GM23248 (cell line): ENCODE measurements at regions not wholly inside any gene's neighbourhood (a gene's known extent, or its start where the extent isn't known, plus 50 kb on each side); places are given as distances from the start of the nearest gene placed in this dataset.

Experiments
- EZH2 ChIP-seq: fragments of 200-600 bp; sonication (generic); IDR thresholded peaks from 2 replicates; pipeline ENCODE4 v1.6.1; 2018; ENCODE audit warnings: antibody characterized with exemption, mild to moderate bottlenecking; ENCODE audit not compliant: insufficient read depth, poor library complexity, severe bottlenecking
- EZH2phosphoT487 ChIP-seq: fragments of 200-600 bp; sonication (generic); IDR thresholded peaks from 2 replicates; pipeline ENCODE4 v1.6.1; 2018; ENCODE audit warnings: antibody characterized with exemption, moderate library complexity, mild to moderate bottlenecking, low read depth; ENCODE audit not compliant: insufficient read depth

DNA sequence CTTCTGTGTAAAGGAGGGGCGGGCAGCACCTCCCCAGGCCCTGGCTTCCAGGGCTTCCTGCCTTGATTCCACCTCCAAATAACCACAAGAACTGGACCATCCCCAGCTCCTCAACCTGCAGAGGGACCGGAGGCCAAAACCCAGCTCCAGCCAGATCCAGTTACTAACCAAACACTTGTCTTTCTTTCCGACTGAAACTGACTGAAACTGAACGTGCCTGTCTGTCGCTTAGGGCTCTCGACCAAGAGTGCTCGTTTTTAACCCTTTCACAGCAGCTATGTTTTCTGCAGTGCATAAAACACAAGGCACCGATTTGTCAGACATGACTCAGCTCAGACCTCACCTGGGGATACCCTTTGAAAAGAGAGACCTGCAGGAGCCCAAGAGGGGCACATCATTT lies 249.9 kb upstream of the SIX2 start:
- no peak for TF ChIP-seq EZH2phosphoT487
- no peak for TF ChIP-seq EZH2
